A549 (cell line): ENCODE measurements at regions not wholly inside any gene's neighbourhood (a gene's known extent, or its start where the extent isn't known, plus 50 kb on each side); places are given as distances from the start of the nearest gene placed in this dataset.

ENCODE experiments used
- CBX2 ChIP-seq: fragments of 200-600 bp; sonication (generic); IDR thresholded peaks from 2 replicates; pipeline ENCODE4 v1.6.1; 2016; ENCODE audit warnings: low read depth, mild to moderate bottlenecking, borderline replicate concordance
- FOSL2 ChIP-seq, 2 experiments: fragments of 450-650 bp in 1 of 2; fragments of >200 bp in 1 of 2; sonication (Bioruptor Twin) in 1 of 2; formaldehyde crosslinking; IDR thresholded peaks; 2 replicates each; pipeline versions ENCODE4 v1.5.0 to v1.6.1; 2016 to 2020; ENCODE audit warnings: mild to moderate bottlenecking in 1 of 2, moderate library complexity in 1 of 2
- POLR2A ChIP-seq: IDR thresholded peaks from 2 replicates; pipeline ENCODE4 v1.6.1; 2012; ENCODE audit warnings: mild to moderate bottlenecking, low read length
- SMC3 ChIP-seq: fragments of >200 bp; sonication (Bioruptor Twin); formaldehyde crosslinking; IDR thresholded peaks from 3 replicates; pipeline ENCODE4 v1.6.1; 2018; ENCODE audit warnings: inconsistent platforms
- TF ChIP-seq, protein P1 (sequence below): fragments of >200 bp; sonication (Bioruptor Twin); formaldehyde crosslinking; IDR thresholded peaks from 3 replicates; pipeline ENCODE4 v1.5.1; 2016

DNA sequence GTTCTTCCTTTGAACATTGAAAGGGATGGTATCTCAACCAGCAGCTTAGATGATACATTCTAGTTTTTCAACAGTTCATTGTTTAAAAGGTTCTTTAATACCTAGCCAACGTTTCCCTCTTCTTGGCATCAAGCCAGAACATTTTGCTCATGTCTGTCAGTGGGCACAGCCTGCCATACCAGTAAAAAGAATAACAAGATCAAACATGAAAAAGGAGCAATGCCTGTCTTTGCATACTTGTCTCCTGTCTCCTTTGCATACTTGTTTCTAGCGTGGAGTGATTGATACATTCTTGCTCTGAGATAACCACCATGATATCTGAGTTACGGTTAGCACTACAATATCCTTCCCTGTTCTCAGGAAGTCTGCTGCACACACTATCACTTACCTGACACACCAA, 248.6 kb upstream of the DAPK1 start:
- TF ChIP-seq FOSL2 (IDR thresholded peaks at IDR 0.05) (no peak), FOSL2 (CRISPR knock-in tag; IDR thresholded peaks at IDR 0.05) (no peak), POLR2A (no peak), SMC3 (no peak), CBX2 (no peak)
- TF ChIP-seq, protein P1, sequence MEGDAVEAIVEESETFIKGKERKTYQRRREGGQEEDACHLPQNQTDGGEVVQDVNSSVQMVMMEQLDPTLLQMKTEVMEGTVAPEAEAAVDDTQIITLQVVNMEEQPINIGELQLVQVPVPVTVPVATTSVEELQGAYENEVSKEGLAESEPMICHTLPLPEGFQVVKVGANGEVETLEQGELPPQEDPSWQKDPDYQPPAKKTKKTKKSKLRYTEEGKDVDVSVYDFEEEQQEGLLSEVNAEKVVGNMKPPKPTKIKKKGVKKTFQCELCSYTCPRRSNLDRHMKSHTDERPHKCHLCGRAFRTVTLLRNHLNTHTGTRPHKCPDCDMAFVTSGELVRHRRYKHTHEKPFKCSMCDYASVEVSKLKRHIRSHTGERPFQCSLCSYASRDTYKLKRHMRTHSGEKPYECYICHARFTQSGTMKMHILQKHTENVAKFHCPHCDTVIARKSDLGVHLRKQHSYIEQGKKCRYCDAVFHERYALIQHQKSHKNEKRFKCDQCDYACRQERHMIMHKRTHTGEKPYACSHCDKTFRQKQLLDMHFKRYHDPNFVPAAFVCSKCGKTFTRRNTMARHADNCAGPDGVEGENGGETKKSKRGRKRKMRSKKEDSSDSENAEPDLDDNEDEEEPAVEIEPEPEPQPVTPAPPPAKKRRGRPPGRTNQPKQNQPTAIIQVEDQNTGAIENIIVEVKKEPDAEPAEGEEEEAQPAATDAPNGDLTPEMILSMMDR: no peak
